ENCODE measurements at regions not wholly inside any gene's neighbourhood (a gene's known extent, or its start where the extent isn't known, plus 50 kb on each side); places are given as distances from the start of the nearest gene placed in this dataset.
A peak's percentile ranks its signal among the peaks of the same experiment; 100 is the strongest.

GRCh38 chr17:77824102-77824779 is 134.3 kb upstream of the TNRC6C start:
- no peak overlapping the region for H3K9ac ChIP-seq (ENCODE audit: low read depth, low read length)
- peaks cover 60% of the 10 kb centered on the region for H3K27me3 ChIP-seq (ENCODE audit: control insufficient read depth, insufficient read depth, low read length)
- no peaks in the 10 kb centered on the region for H3K4me1 ChIP-seq (ENCODE audit: control insufficient read depth, insufficient read depth, low read length)
- no peaks in the 10 kb centered on the region for H3K9me3 ChIP-seq (replicated peaks; ENCODE audit: low read length)
- no peak overlapping the region for H3K4me2 ChIP-seq (ENCODE audit: low read length)
- no peaks in the 10 kb centered on the region for H3K36me3 ChIP-seq (ENCODE audit: insufficient read depth, low read length)
- H3K4me3 ChIP-seq (ENCODE audit: low read length), result no peak overlapping the region

DNA sequence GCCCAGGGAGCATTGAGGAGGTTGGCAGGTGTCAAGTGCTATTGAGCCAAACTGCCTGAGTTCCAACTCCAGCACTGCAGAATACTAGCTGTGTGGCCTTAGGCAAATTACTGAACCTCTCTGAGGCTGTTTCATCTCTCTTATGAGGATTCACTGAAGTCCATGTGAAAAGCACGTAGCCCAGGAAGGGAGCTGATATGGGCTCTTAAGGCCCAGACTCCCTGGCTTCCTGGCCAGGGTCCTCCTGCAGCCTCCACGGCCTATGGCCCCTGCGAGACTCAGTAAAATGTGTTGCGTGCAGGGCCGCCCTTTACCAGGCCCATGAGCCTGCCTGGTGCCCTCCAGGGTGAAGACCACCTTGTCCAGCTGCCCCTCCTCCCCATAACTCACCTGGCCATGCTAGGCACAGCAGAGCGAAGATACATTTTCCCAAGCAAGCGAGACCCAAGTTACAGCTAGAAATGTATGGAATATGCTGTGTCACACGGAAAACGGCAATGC is 133.7 kb upstream of the TNRC6C start:
- H3K36me3 ChIP-seq (ENCODE audit: insufficient read depth, low read length), result no peaks in the 10 kb centered on the region
- peaks cover 57% of the 10 kb centered on the region for H3K27me3 ChIP-seq (ENCODE audit: control insufficient read depth, insufficient read depth, low read length)
- H3K4me3 ChIP-seq (ENCODE audit: low read length), result no peak overlapping the region
- H3K9ac ChIP-seq (ENCODE audit: low read depth, low read length), result no peak overlapping the region
- no peaks in the 10 kb centered on the region for H3K9me3 ChIP-seq (replicated peaks; ENCODE audit: low read length)
- peaks cover 4% of the 10 kb centered on the region for H3K4me1 ChIP-seq (ENCODE audit: control insufficient read depth, insufficient read depth, low read length)
- H3K4me2 ChIP-seq (ENCODE audit: low read length), result no peak overlapping the region

DNA sequence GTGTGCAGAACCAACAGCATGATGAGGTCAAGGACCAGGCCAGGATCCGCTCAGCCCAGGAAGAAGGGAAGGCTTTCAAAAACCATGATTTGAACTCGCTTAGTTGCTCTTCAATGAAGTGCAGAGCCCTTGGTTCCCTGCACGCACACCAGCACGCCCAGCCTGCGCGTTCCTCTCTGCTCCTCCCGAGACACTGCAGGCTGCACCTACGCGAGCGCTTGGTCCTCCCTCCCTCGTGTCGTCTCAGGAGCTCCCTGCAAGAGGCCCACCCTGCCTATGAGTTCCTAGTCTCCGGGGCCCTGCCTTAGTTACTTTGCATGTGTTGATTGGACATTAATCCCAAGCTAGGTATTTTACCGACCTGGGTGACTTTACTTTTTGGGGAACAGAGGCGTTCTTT is 132.9 kb upstream of the TNRC6C start:
- Histone ChIP-seq H3K9me3 (replicated peaks; ENCODE audit: low read length) (no peaks in the 10 kb centered on the region), H3K4me1 (ENCODE audit: control insufficient read depth, insufficient read depth, low read length) (peaks cover 12% of the 10 kb centered on the region), H3K4me3 (ENCODE audit: low read length) (no peak overlapping the region), H3K36me3 (ENCODE audit: insufficient read depth, low read length) (no peaks in the 10 kb centered on the region), H3K9ac (ENCODE audit: low read depth, low read length) (no peak overlapping the region), H3K27me3 (ENCODE audit: control insufficient read depth, insufficient read depth, low read length) (peaks cover 54% of the 10 kb centered on the region), H3K4me2 (ENCODE audit: low read length) (no peak overlapping the region)

DNA sequence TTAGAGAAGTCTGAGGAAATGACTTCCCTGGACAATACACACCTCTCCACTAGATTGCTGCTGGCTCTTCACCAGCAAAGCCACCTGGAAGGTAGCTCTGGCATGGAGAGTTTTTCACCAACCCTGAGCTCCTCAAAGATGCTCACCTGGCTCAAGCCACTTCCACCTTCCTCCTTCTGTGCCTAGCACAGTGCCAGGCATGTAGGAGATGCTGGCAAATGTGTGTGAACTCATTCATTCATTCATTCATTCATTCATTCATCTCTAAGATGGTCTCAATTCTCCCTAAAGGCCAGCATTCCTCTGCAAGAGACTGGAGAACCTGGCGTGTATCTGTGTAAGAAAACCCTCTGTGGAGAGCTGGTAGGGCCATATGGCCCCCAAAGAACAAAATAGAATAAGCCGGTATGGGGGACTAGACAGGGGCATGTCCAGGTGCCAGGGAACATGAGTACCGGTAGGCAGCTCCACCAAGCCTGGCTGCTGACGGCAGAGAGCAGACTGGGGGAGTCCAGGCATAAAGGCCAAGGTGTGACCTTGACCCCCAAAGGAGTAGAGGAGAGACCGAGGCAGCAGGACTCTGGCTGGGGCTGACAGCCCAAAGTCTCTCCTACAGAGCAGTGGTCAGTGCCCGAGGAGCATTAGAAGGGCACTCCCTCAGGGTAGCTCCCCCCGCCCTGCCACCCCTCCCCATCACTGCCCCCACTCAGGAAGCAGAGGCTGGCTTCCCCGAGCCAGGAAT is 132.2 kb upstream of the TNRC6C start:
- Histone ChIP-seq H3K4me3 (ENCODE audit: low read length) (no peak overlapping the region), H3K9me3 (replicated peaks; ENCODE audit: low read length) (no peaks in the 10 kb centered on the region), H3K4me1 (ENCODE audit: control insufficient read depth, insufficient read depth, low read length) (peaks cover 19% of the 10 kb centered on the region), H3K4me2 (ENCODE audit: low read length) (no peak overlapping the region), H3K27me3 (ENCODE audit: control insufficient read depth, insufficient read depth, low read length) (peaks cover 47% of the 10 kb centered on the region), H3K36me3 (ENCODE audit: insufficient read depth, low read length) (no peaks in the 10 kb centered on the region), H3K9ac (ENCODE audit: low read depth, low read length) (no peak overlapping the region)

DNA sequence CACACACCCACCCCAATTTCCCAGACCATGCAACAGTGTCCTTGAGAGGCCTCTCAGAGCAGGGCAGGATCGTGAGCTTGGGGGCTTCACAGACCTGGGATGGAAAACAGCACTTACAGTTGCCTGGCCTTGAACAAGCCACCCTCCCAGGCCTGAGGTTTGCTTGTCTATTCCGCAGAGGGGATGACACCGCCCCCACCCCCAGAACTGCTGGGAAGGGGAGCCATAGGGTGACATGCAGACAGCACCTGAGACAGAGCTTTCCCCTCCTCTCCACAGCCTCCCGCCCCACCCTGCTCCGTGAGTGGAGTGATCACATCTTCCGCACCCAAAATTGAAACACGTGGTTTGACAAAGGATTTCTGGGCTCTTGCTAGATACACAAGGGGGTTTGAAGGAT is 131.5 kb upstream of the TNRC6C start:
- no peaks in the 10 kb centered on the region for H3K36me3 ChIP-seq (ENCODE audit: insufficient read depth, low read length)
- H3K9ac ChIP-seq (ENCODE audit: low read depth, low read length), result no peak overlapping the region
- H3K4me2 ChIP-seq (ENCODE audit: low read length), result no peak overlapping the region
- peaks cover 26% of the 10 kb centered on the region for H3K4me1 ChIP-seq (ENCODE audit: control insufficient read depth, insufficient read depth, low read length)
- peaks cover 41% of the 10 kb centered on the region for H3K27me3 ChIP-seq (ENCODE audit: control insufficient read depth, insufficient read depth, low read length)
- H3K9me3 ChIP-seq (replicated peaks; ENCODE audit: low read length), result no peaks in the 10 kb centered on the region
- no peak overlapping the region for H3K4me3 ChIP-seq (ENCODE audit: low read length)

GRCh38 chr17:77827511-77827910 is 131.0 kb upstream of the TNRC6C start:
- H3K9ac ChIP-seq (ENCODE audit: low read depth, low read length), result no peak overlapping the region
- peaks cover 28% of the 10 kb centered on the region for H3K4me1 ChIP-seq (ENCODE audit: control insufficient read depth, insufficient read depth, low read length)
- no peaks in the 10 kb centered on the region for H3K36me3 ChIP-seq (ENCODE audit: insufficient read depth, low read length)
- H3K4me3 ChIP-seq (ENCODE audit: low read length), result no peak overlapping the region
- H3K4me2 ChIP-seq (ENCODE audit: low read length), result no peak overlapping the region
- peaks cover 37% of the 10 kb centered on the region for H3K27me3 ChIP-seq (ENCODE audit: control insufficient read depth, insufficient read depth, low read length)
- H3K9me3 ChIP-seq (replicated peaks; ENCODE audit: low read length), result no peaks in the 10 kb centered on the region

DNA sequence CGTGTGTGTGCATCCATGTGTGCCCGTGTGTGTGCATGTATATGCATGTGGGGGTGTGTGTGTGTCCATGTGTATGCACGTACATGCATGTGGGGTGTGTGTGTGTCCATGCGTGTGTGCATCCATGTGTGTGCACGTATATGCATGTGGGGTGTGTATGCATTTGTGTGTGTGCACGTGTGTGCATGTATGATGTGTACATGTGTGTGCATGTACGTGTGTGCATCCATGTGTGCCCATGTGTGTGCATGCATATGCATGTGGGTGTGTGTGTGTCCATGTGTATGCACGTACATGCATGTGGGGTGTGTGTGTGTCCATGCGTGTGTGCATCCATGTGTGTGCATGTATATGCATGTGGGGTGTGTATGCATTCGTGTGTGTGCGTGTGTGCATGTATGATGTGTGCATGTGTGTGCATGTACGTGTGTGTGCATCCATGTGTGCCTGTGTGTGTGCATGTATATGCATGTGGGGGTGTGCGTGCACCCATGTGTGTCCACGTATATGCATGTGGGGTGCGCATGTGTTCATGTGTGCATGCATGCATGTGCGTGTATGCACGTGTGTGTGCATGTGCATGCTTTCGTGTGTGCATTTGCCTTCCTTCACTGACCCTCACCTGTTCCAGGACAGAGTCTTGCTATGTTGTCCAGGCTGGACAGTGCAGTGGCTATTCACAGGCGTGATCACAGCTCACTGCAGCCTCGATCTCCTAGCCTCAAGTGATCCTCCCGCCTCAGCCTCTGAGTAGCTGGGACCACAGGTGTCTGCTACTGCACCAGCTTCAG is 129.6 kb upstream of the TNRC6C start:
- Histone ChIP-seq H3K27me3 (ENCODE audit: control insufficient read depth, insufficient read depth, low read length) (peaks cover 22% of the 10 kb centered on the region), H3K4me2 (ENCODE audit: low read length) (no peak overlapping the region), H3K9ac (ENCODE audit: low read depth, low read length) (no peak overlapping the region), H3K9me3 (replicated peaks; ENCODE audit: low read length) (no peaks in the 10 kb centered on the region), H3K4me1 (ENCODE audit: control insufficient read depth, insufficient read depth, low read length) (peaks cover 32% of the 10 kb centered on the region), H3K4me3 (ENCODE audit: low read length) (no peak overlapping the region), H3K36me3 (ENCODE audit: insufficient read depth, low read length) (no peaks in the 10 kb centered on the region)

DNA sequence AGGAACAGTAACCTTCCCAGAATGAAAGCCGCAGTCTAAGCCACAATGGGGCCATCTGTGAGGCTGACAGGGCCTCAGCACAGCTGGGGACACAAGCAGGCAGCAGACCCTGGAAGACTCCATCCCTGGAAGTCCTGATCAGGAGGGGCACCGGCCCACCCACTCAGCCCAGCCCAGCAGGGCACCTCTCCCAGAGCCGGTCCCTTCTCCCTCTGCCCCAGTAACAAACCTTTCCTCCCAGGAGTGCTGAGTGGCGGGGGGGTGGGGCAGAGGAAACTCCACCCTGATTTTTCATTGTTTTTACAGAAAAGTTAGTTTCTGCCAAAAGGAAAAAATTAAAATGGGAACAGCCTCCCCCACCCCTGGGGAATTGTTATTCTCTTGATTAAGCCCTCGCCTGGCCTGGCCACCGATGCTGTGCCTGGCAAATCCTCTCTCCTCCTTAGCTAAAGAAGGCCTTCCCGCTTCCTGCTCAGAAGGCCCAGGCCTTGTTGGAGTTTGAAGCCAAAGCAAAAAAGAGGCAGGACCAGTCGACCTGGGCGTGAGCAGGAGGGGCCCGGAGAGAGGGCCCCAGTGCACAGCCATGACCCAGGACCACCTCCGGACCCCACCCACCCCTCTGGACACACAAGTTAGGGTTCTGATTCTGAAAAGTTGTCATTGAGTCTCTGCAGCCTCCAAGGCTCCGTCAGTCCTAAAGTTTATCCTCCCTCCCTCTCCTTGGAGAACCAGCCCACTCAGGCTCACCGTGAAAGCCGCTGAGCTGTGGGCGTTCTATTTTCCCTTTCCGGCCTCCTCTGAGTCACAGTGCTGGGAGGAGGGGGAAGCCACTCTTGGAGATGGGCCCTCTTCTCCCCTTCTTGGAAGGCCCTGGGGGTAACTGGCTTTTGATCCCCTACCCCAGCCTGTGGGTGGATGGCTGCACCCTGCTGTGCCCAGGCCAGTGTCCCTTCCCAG is 128.4 kb upstream of the TNRC6C start:
- no peaks in the 10 kb centered on the region for H3K36me3 ChIP-seq (ENCODE audit: insufficient read depth, low read length)
- H3K27me3 ChIP-seq (ENCODE audit: control insufficient read depth, insufficient read depth, low read length), result peaks cover 11% of the 10 kb centered on the region
- peak overlapping the region; percentile 65 for H3K9ac ChIP-seq (ENCODE audit: low read depth, low read length)
- H3K4me2 ChIP-seq (ENCODE audit: low read length), result peak overlapping the region; percentile 66
- peaks cover 44% of the 10 kb centered on the region for H3K4me1 ChIP-seq (ENCODE audit: control insufficient read depth, insufficient read depth, low read length)
- H3K4me3 ChIP-seq (ENCODE audit: low read length), result peak overlapping the region; percentile 26
- no peaks in the 10 kb centered on the region for H3K9me3 ChIP-seq (replicated peaks; ENCODE audit: low read length)

- H3K27me3 ChIP-seq (ENCODE audit: control insufficient read depth, insufficient read depth, low read length), result peaks cover 3% of the 10 kb centered on the region
- no peak overlapping the region for H3K4me3 ChIP-seq (ENCODE audit: low read length)
- H3K4me2 ChIP-seq (ENCODE audit: low read length), result peak overlapping the region; percentile 66
- no peaks in the 10 kb centered on the region for H3K36me3 ChIP-seq (ENCODE audit: insufficient read depth, low read length)
- H3K9ac ChIP-seq (ENCODE audit: low read depth, low read length), result no peak overlapping the region
- peaks cover 44% of the 10 kb centered on the region for H3K4me1 ChIP-seq (ENCODE audit: control insufficient read depth, insufficient read depth, low read length)
- no peaks in the 10 kb centered on the region for H3K9me3 ChIP-seq (replicated peaks; ENCODE audit: low read length)
These were observed 127.6 kb upstream of the TNRC6C start for GRCh38 chr17:77830816-77831473.

DNA sequence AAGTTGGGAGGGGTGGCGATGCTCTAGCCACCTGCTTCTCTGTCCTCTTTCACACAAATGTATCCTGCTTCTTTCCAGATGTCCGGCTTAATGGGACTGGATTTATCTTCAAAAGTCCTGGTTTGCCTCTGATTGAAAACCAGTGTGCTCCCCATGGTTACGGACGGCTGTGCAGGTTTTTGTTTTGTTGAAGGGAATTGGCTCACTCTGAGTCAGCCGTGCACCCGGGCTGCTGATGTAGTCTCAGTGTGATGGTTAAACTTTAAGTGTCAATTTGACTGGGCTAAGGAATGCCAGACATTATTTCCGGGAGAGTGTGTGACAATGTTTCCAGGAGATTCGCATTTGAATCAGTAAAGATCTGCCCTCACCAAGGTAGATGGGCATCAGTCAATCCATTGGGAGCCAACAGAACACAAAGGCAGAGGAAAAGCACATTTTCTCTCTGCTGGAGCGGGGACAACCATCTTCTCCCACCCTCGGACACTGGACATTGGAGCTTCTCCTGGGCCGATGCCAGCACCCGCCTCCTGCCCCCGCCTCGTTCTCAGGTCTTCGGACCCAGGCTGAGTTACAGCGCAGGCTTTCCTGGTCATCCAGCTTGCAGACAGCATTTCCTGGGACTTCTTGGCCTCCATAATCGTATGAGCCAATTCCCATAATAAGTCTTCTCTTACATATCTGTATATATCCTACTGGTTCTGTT is 126.9 kb upstream of the TNRC6C start:
- Histone ChIP-seq H3K27me3 (ENCODE audit: control insufficient read depth, insufficient read depth, low read length) (no peaks in the 10 kb centered on the region), H3K4me2 (ENCODE audit: low read length) (peak overlapping the region; percentile 66), H3K36me3 (ENCODE audit: insufficient read depth, low read length) (no peaks in the 10 kb centered on the region), H3K9me3 (replicated peaks; ENCODE audit: low read length) (no peaks in the 10 kb centered on the region), H3K9ac (ENCODE audit: low read depth, low read length) (no peak overlapping the region), H3K4me3 (ENCODE audit: low read length) (no peak overlapping the region), H3K4me1 (ENCODE audit: control insufficient read depth, insufficient read depth, low read length) (peaks cover 49% of the 10 kb centered on the region)
